ENCODE measurements at regions not wholly inside any gene's neighbourhood (a gene's known extent, or its start where the extent isn't known, plus 50 kb on each side); places are given as distances from the start of the nearest gene placed in this dataset.

- TF ChIP-seq CTCF (IDR thresholded peaks at IDR 0.05; ENCODE audit: extremely low read depth in 1 of 2, insufficient read depth in 1 of 2, low read depth in 1 of 2, low read length in 2 of 2) (no peak), JUN (IDR thresholded peaks at IDR 0.05; ENCODE audit: borderline replicate concordance, insufficient read depth, insufficient read length, low read depth) (no peak), GATA2 (IDR thresholded peaks at IDR 0.05; ENCODE audit: insufficient read depth, insufficient read length, low read depth, low read length) (no peak), EZH2 (IDR thresholded peaks at IDR 0.05; ENCODE audit: borderline replicate concordance, low read depth, low read length, severe bottlenecking) (no peak), FOS (IDR thresholded peaks at IDR 0.05; ENCODE audit: borderline replicate concordance, insufficient read depth, low read length) (no peak), POLR2AphosphoS5 (IDR thresholded peaks at IDR 0.05; ENCODE audit: insufficient read depth, low read depth, low read length) (no peak), MYC (IDR thresholded peaks at IDR 0.05; ENCODE audit: low read depth, low read length) (no peak), POLR2A (IDR thresholded peaks at IDR 0.05; ENCODE audit: low read depth, low read length) (no peak), MAX (IDR thresholded peaks at IDR 0.05; ENCODE audit: insufficient read depth, insufficient read length) (no peak)
- Histone ChIP-seq H3K9ac (replicated peaks; ENCODE audit: extremely low read depth, insufficient read depth, low read length) (no peak overlapping the region), H3K27ac (ENCODE audit: insufficient read depth, low read depth, low read length) (no peak overlapping the region), H3K36me3 (ENCODE audit: control insufficient read depth in 2 of 2, extremely low read depth in 1 of 2, insufficient read depth in 2 of 2, low read length in 2 of 2) (peaks cover 8 to 12% of the 10 kb centered on the region in 2 experiments), H4K20me1 (replicated peaks; ENCODE audit: control insufficient read depth, extremely low read depth, insufficient read depth, low read length) (no peaks in the 10 kb centered on the region), H3K4me3 (replicated peaks in 1 of 3; ENCODE audit: insufficient read depth in 1 of 3, low read depth in 1 of 3, low read length in 3 of 3) (no peak overlapping the region), H3K4me2 (ENCODE audit: insufficient read depth, low read length) (no peak overlapping the region), H3K9me1 (replicated peaks; ENCODE audit: control insufficient read depth, extremely low read depth, insufficient read depth, low read length) (no peaks in the 10 kb centered on the region), H3K9me3 (replicated peaks; ENCODE audit: control insufficient read depth, insufficient read depth, low read length) (no peaks in the 10 kb centered on the region), H3K4me1 (ENCODE audit: control insufficient read depth, extremely low read depth, insufficient read depth, low read length) (peaks cover 20% of the 10 kb centered on the region), H3K27me3 (ENCODE audit: control insufficient read depth in 2 of 2, insufficient read depth in 2 of 2, low read length in 2 of 2) (no peaks in the 10 kb centered on the region), H2AFZ (ENCODE audit: low read depth, low read length) (no peak overlapping the region), H3K79me2 (ENCODE audit: control insufficient read depth, insufficient read depth, low read length) (peaks cover 93% of the 10 kb centered on the region)
- DNase-seq (ENCODE audit: low read depth, low spot score) (no peak), FAIRE-seq (no peak)
- dilution Hi-C loops (cut with MboI; ENCODE audit: extremely low pct_ligation_motif_present, low sequenced_read_pairs) (no loop called here), intact Hi-C loops (cut with micrococcal nuclease) (loop anchor here (1.0 kb wide), 1 partner anchor 8 kb away; no protein-coding TSS in a partner anchor)
- BruUV-seq (replicated peaks): no TSS peak
- POLR2A ChIA-PET: no interaction called here
- CTCF ChIA-PET: interaction anchor here (1.2 kb wide), 1 partner anchor 25 kb away, joined by 4 read pairs; no protein-coding TSS in a partner anchor
Observed at GRCh38 chr9:717722-718121, 123.8 kb upstream of the DMRT1 start.

Data from endothelial cell of umbilical vein (primary cell).